ENCODE measurements at regions not wholly inside any gene's neighbourhood (a gene's known extent, or its start where the extent isn't known, plus 50 kb on each side); places are given as distances from the start of the nearest gene placed in this dataset.
"Not testable (repeated sequence)": the region's sequence is repeated elsewhere in the genome, so short reads cannot be mapped to it uniquely, and the experiment has no call there.

DNA sequence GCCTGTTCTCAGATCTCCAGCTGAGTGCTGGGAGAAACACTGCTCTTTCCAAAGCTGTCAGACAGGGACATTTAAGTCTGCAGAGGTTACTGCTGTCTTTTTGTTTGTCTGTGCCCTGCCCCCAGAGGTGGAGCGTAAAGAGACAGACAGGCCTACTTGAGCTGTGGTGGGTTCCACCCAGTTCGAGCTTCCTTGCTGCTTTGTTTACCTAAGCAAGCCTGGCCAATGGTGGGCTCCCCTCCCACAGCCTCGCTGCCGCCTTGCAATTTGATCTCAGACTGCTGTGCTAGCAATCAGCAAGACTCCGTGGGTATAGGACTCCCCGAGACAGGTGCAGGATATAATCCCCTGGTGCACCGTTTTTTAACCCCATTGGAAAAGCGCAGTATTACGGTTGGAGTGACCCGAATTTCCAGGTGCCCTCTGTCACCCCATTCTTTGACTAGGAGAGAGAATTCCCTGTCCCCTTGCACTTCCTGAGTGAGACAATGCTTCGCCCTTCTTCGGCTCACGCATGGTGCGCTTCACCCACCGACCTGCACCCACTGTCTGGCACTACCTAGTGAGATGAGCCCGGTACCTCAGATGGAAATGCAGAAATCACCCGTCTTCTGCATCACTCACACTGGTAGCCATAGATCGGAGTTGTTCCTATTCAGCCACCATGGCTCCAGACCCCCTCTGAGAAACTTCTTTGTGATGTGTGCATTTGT, 650.3 kb upstream of the ALG10B start:
- DNase-seq: no peak
- in situ Hi-C loops (cut with HindIII; ENCODE audit: low pct_ligation_motif_present, low pct_unique_long_range_greater_than_20kb, low sequenced_read_pairs): no loop called here

- in situ Hi-C loops (cut with HindIII; ENCODE audit: low pct_ligation_motif_present, low pct_unique_long_range_greater_than_20kb, low sequenced_read_pairs); DNase-seq: not testable (repeated sequence)
Measured at GRCh38 chr12:37668557-37668956, 648.0 kb upstream of the ALG10B start.

- peak; percentile 26 for DNase-seq
- in situ Hi-C loops (cut with HindIII; ENCODE audit: low pct_ligation_motif_present, low pct_unique_long_range_greater_than_20kb, low sequenced_read_pairs): no loop called here
Measured at GRCh38 chr12:37672655-37673260, 643.8 kb upstream of the ALG10B start.

GRCh38 chr12:37720846-37721245, 595.7 kb upstream of the ALG10B start:
- peak; percentile 7 for DNase-seq
- in situ Hi-C loops (cut with HindIII; ENCODE audit: low pct_ligation_motif_present, low pct_unique_long_range_greater_than_20kb, low sequenced_read_pairs): no loop called here

GRCh38 chr12:37733856-37734255, 582.7 kb upstream of the ALG10B start:
- in situ Hi-C loops (cut with HindIII; ENCODE audit: low pct_ligation_motif_present, low pct_unique_long_range_greater_than_20kb, low sequenced_read_pairs): no loop called here
- DNase-seq: no peak

All from ACHN (cell line).